HUES48 (cell line): ENCODE measurements at regions not wholly inside any gene's neighbourhood (a gene's known extent, or its start where the extent isn't known, plus 50 kb on each side); places are given as distances from the start of the nearest gene placed in this dataset.

ENCODE experiments used
- H3K27ac ChIP-seq: one replicate; pipeline ENCODE4 v1.7.0; 2013; ENCODE audit warnings: low read depth, low read length, inconsistent platforms
- H3K27me3 ChIP-seq: 2 replicates; pipeline ENCODE4 v1.6.1; 2013; ENCODE audit warnings: mild to moderate bottlenecking, low read length; ENCODE audit not compliant: control insufficient read depth, insufficient read depth
- H3K36me3 ChIP-seq: 2 replicates; pipeline ENCODE4 v1.6.1; 2013; ENCODE audit warnings: low read length; ENCODE audit not compliant: control insufficient read depth, insufficient read depth
- H3K4me1 ChIP-seq: 2 replicates; pipeline ENCODE4 v1.6.1; 2013; ENCODE audit warnings: mild to moderate bottlenecking, low read length; ENCODE audit not compliant: control insufficient read depth, insufficient read depth
- H3K4me3 ChIP-seq: 2 replicates; pipeline ENCODE4 v1.5.1; 2013; ENCODE audit warnings: mild to moderate bottlenecking, low read depth, low read length
- H3K9ac ChIP-seq: 2 replicates; pipeline ENCODE4 v1.6.1; 2013; ENCODE audit warnings: mild to moderate bottlenecking, low read depth, low read length, moderate library complexity
- H3K9me3 ChIP-seq: 2 replicates; pipeline ENCODE4 v1.6.1; 2013; ENCODE audit warnings: low read length; ENCODE audit not compliant: control insufficient read depth, insufficient read depth

- Histone ChIP-seq H3K9me3 (no peaks in the 10 kb centered on the region), H3K4me3 (no peak overlapping the region), H3K27ac (no peak overlapping the region), H3K4me1 (peaks cover 12% of the 10 kb centered on the region), H3K27me3 (no peaks in the 10 kb centered on the region), H3K36me3 (no peaks in the 10 kb centered on the region), H3K9ac (no peak overlapping the region)
Measured at GRCh38 chr15:69994429-69995205, 103.1 kb downstream of the TLE3 start.

GRCh38 chr15:69996321-69997160 is 101.2 kb downstream of the TLE3 start:
- no peaks in the 10 kb centered on the region for H3K36me3 ChIP-seq
- H3K27ac ChIP-seq, result no peak overlapping the region
- H3K4me1 ChIP-seq, result peaks cover 5% of the 10 kb centered on the region; the same call in 1 of the 2 replicates
- no peak overlapping the region for H3K9ac ChIP-seq
- no peaks in the 10 kb centered on the region for H3K9me3 ChIP-seq
- no peak overlapping the region for H3K4me3 ChIP-seq
- H3K27me3 ChIP-seq, result no peaks in the 10 kb centered on the region

- Histone ChIP-seq H3K9me3 (no peaks in the 10 kb centered on the region), H3K9ac (no peak overlapping the region), H3K4me1 (no peaks in the 10 kb centered on the region; the same call in 1 of the 2 replicates), H3K27me3 (no peaks in the 10 kb centered on the region), H3K27ac (no peak overlapping the region), H3K36me3 (no peaks in the 10 kb centered on the region), H3K4me3 (no peak overlapping the region)
Measured at GRCh38 chr15:69997161-69997485, 100.6 kb downstream of the TLE3 start.
